ENCODE measurements at regions not wholly inside any gene's neighbourhood (a gene's known extent, or its start where the extent isn't known, plus 50 kb on each side); places are given as distances from the start of the nearest gene placed in this dataset.

GRCh38 chr13:74570834-74571233, 436.6 kb upstream of the KLF12 start:
- Histone ChIP-seq H3K4me1 (ENCODE audit: insufficient read depth) (no peaks in the 10 kb centered on the region), H3K9me2 (replicated peaks; ENCODE audit: insufficient read depth) (no peaks in the 10 kb centered on the region), H3K27me3 (no peaks in the 10 kb centered on the region), H3K9me3 (ENCODE audit: low read depth) (no peaks in the 10 kb centered on the region), H3K27ac (no peak overlapping the region), H3K4me2 (no peak overlapping the region), H3K36me3 (replicated peaks; ENCODE audit: insufficient read depth, low read depth) (no peaks in the 10 kb centered on the region), H3K4me3 (no peak overlapping the region), H4K20me1 (ENCODE audit: insufficient read depth, poor library complexity, severe bottlenecking) (no peaks in the 10 kb centered on the region), H2AFZ (no peak overlapping the region), H3K79me2 (no peaks in the 10 kb centered on the region)
- TF ChIP-seq CTCF (IDR thresholded peaks at IDR 0.05; ENCODE audit: poor library complexity) (no peak), EZH2 (IDR thresholded peaks at IDR 0.05; ENCODE audit: borderline replicate concordance) (no peak), EZH2phosphoT487 (IDR thresholded peaks at IDR 0.05; ENCODE audit: low read depth, severe bottlenecking, unreplicated experiment) (no peak)
- no peak for DNase-seq (ENCODE audit: low spot score)
- WGBS (ENCODE audit: low lambda C conversion rate, missing lambda C conversion rate): 94% methylated on average over 2 of the region's 2 CpGs

- H3K9me3 ChIP-seq (ENCODE audit: low read depth): no peaks in the 10 kb centered on the region
- H3K4me3 ChIP-seq: no peak overlapping the region
- no peaks in the 10 kb centered on the region for H3K79me2 ChIP-seq
- TF ChIP-seq EZH2phosphoT487 (IDR thresholded peaks at IDR 0.05; ENCODE audit: low read depth, severe bottlenecking, unreplicated experiment) (no peak), CTCF (IDR thresholded peaks at IDR 0.05; ENCODE audit: poor library complexity) (no peak), EZH2 (IDR thresholded peaks at IDR 0.05; ENCODE audit: borderline replicate concordance) (no peak)
- no peaks in the 10 kb centered on the region for H3K4me1 ChIP-seq (ENCODE audit: insufficient read depth)
- no peak overlapping the region for H2AFZ ChIP-seq
- no peaks in the 10 kb centered on the region for H3K27me3 ChIP-seq
- H3K4me2 ChIP-seq: no peak overlapping the region
- 90% methylated on average over 1 of the region's 1 CpG for WGBS (ENCODE audit: low lambda C conversion rate, missing lambda C conversion rate)
- H3K36me3 ChIP-seq (replicated peaks; ENCODE audit: insufficient read depth, low read depth): no peaks in the 10 kb centered on the region
- no peak overlapping the region for H3K27ac ChIP-seq
- H4K20me1 ChIP-seq (ENCODE audit: insufficient read depth, poor library complexity, severe bottlenecking): no peaks in the 10 kb centered on the region
- H3K9me2 ChIP-seq (replicated peaks; ENCODE audit: insufficient read depth): no peaks in the 10 kb centered on the region
- DNase-seq (ENCODE audit: low spot score): no peak
Measured at GRCh38 chr13:74570046-74570445, 435.8 kb upstream of the KLF12 start.

GRCh38 chr13:74569251-74569650, 435.0 kb upstream of the KLF12 start:
- Histone ChIP-seq H3K9me2 (replicated peaks; ENCODE audit: insufficient read depth) (no peaks in the 10 kb centered on the region), H3K79me2 (no peaks in the 10 kb centered on the region), H3K36me3 (replicated peaks; ENCODE audit: insufficient read depth, low read depth) (no peaks in the 10 kb centered on the region), H3K4me1 (ENCODE audit: insufficient read depth) (no peaks in the 10 kb centered on the region), H3K9me3 (ENCODE audit: low read depth) (no peaks in the 10 kb centered on the region), H3K27ac (no peak overlapping the region), H3K27me3 (no peaks in the 10 kb centered on the region), H3K4me2 (no peak overlapping the region), H3K4me3 (no peak overlapping the region), H4K20me1 (ENCODE audit: insufficient read depth, poor library complexity, severe bottlenecking) (no peaks in the 10 kb centered on the region), H2AFZ (no peak overlapping the region)
- TF ChIP-seq CTCF (IDR thresholded peaks at IDR 0.05; ENCODE audit: poor library complexity) (no peak), EZH2 (IDR thresholded peaks at IDR 0.05; ENCODE audit: borderline replicate concordance) (no peak), EZH2phosphoT487 (IDR thresholded peaks at IDR 0.05; ENCODE audit: low read depth, severe bottlenecking, unreplicated experiment) (no peak)
- 4% methylated on average over 1 of the region's 1 CpG for WGBS (ENCODE audit: low lambda C conversion rate, missing lambda C conversion rate)
- no peak for DNase-seq (ENCODE audit: low spot score)

GRCh38 chr13:74567485-74567884, 433.3 kb upstream of the KLF12 start:
- TF ChIP-seq CTCF (IDR thresholded peaks at IDR 0.05; ENCODE audit: poor library complexity): no peak
- no peak for TF ChIP-seq EZH2phosphoT487 (IDR thresholded peaks at IDR 0.05; ENCODE audit: low read depth, severe bottlenecking, unreplicated experiment)
- TF ChIP-seq EZH2 (IDR thresholded peaks at IDR 0.05; ENCODE audit: borderline replicate concordance): no peak
- 88% methylated on average over 3 of the region's 3 CpGs for WGBS (ENCODE audit: low lambda C conversion rate, missing lambda C conversion rate)

More at GRCh38 chr13:74567485-74567884, 433.3 kb upstream of the KLF12 start:
- Histone ChIP-seq H3K27ac (no peak overlapping the region), H3K4me1 (ENCODE audit: insufficient read depth) (no peaks in the 10 kb centered on the region), H3K4me3 (no peak overlapping the region), H2AFZ (no peak overlapping the region), H3K9me2 (replicated peaks; ENCODE audit: insufficient read depth) (no peaks in the 10 kb centered on the region), H3K79me2 (no peaks in the 10 kb centered on the region), H3K4me2 (no peak overlapping the region), H3K27me3 (no peaks in the 10 kb centered on the region), H3K9me3 (ENCODE audit: low read depth) (no peaks in the 10 kb centered on the region), H3K36me3 (replicated peaks; ENCODE audit: insufficient read depth, low read depth) (no peaks in the 10 kb centered on the region), H4K20me1 (ENCODE audit: insufficient read depth, poor library complexity, severe bottlenecking) (no peaks in the 10 kb centered on the region)
- no peak for DNase-seq (ENCODE audit: low spot score)
